IgD-negative memory B cell (primary cell): ENCODE measurements at regions not wholly inside any gene's neighbourhood (a gene's known extent, or its start where the extent isn't known, plus 50 kb on each side); places are given as distances from the start of the nearest gene placed in this dataset.
A peak's percentile ranks its signal among the peaks of the same experiment; 100 is the strongest.

ENCODE experiments used
- H3K27ac Mint-ChIP-seq, 3 donors: one replicate each; pipeline ENCODE4 v1.8.0; 2020 to 2022; ENCODE audit warnings: mild to moderate bottlenecking in 3 of 3, mixed read lengths in 3 of 3, moderate library complexity in 1 of 3
- H3K27me3 Mint-ChIP-seq: one replicate; pipeline ENCODE4 v1.8.0; 2021; ENCODE audit warnings: mixed read lengths
- H3K36me3 Mint-ChIP-seq: one replicate; pipeline ENCODE4 v1.8.0; 2020; ENCODE audit warnings: mild to moderate bottlenecking, mixed read lengths
- H3K4me1 Mint-ChIP-seq, 3 donors: one replicate each; pipeline ENCODE4 v1.8.0; 2020 to 2022; ENCODE audit warnings: mixed read lengths in 3 of 3, mild to moderate bottlenecking in 1 of 3
- H3K4me3 Mint-ChIP-seq, 4 donors: one replicate each; pipeline ENCODE4 v1.8.0; 2020 to 2022; ENCODE audit warnings: mild to moderate bottlenecking in 4 of 4, mixed read lengths in 4 of 4, moderate library complexity in 3 of 4
- H3K9me3 Mint-ChIP-seq, 3 donors: one replicate each; pipeline ENCODE4 v1.8.0; 2020 to 2021; ENCODE audit warnings: mixed read lengths in 3 of 3, mild to moderate bottlenecking in 1 of 3

DNA sequence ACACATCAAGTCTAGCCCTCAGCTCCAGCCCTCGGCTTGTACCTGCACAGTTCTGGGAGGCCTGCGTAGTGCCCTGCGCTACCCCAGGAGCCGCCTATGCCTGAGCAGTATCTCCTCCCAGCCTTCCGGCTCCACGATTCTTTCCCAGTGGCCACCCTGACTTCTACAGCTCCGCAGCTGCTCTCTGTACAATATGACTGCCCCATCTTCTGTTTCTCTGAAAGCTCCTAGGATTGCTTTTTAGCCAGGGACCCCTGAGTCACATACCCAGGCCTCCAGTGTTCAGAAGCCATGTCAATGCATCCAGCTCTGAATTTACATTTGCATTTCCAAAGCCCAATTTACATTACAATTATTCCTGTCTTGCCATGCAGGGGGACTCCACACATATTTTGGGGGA lies 135.5 kb downstream of the PJA1 start:
- Mint-ChIP-seq H3K36me3 (peaks cover 3% of the 10 kb centered on the region), H3K4me3 (no peak overlapping the region), H3K27me3 (no peaks in the 10 kb centered on the region), H3K4me1 (peaks cover 0 to 3% (median 2%) of the 10 kb centered on the region in 3 donors), H3K9me3 (no peaks in the 10 kb centered on the region), H3K27ac (no peak overlapping the region)

DNA sequence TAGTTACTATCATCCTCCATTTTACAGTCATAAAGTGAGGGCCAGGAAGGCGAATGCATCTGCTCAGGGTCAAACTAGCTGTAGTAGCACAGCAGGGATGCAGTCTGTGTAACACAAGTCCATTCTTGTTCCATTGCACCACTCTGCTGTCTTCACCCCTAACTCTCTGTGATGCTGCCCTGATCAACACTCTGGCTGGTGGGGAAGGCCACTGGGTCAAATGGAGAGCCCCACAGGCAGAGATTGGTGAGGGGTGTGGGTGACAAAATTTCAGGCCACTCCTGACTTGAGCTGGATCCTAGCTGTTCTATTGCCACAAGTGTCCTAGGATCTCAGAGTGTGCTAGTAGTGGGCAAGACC lies 136.5 kb downstream of the PJA1 start:
- Mint-ChIP-seq H3K4me3 (no peak overlapping the region), H3K27me3 (no peaks in the 10 kb centered on the region), H3K36me3 (peaks cover 3% of the 10 kb centered on the region), H3K4me1 (peaks cover 0 to 3% (median 2%) of the 10 kb centered on the region in 3 donors), H3K27ac (no peak overlapping the region), H3K9me3 (no peaks in the 10 kb centered on the region)

DNA sequence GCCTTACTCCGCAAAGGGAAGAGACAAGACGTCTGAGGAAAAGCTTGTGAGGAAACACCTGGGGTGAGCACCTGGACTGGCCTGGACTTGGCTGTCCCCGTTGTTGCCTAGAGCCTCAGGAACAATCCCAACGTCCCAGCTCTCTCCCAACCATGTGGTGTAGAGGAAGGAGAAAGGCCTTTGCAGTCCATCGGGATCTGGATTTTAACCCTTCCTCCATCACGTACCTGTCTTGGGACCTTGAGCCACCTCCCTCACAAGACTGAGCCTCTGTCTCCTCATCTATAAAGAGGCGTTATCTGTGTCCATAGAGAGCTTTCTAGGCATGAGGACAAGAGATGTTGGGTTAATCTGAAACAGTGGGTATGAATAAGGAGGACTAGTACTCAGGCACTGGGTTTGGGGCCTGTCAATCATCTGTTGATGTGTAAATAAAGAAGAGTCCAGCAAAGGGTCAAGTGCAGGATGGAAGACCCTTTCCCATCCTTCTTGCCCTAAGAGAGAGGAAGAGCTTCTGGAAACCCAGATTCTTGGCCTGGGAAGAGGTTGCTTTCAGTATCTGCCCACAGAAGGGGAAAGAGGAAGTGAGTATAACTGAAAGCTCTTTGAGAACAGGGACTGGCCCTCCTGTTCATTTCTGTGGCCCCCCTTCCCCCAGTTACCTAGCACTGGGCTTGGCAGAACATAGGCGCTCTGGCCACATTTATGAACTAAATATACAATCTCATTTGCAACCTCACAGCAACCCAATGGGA lies 137.1 kb downstream of the PJA1 start:
- peaks cover 3% of the 10 kb centered on the region for H3K36me3 Mint-ChIP-seq
- peaks cover 0 to 3% (median 2%) of the 10 kb centered on the region in 3 donors for H3K4me1 Mint-ChIP-seq
- peak overlapping the region in 1 of 4 donors; percentile 0 for H3K4me3 Mint-ChIP-seq
- H3K27ac Mint-ChIP-seq: no peak overlapping the region
- H3K27me3 Mint-ChIP-seq: no peaks in the 10 kb centered on the region
- H3K9me3 Mint-ChIP-seq: no peaks in the 10 kb centered on the region

DNA sequence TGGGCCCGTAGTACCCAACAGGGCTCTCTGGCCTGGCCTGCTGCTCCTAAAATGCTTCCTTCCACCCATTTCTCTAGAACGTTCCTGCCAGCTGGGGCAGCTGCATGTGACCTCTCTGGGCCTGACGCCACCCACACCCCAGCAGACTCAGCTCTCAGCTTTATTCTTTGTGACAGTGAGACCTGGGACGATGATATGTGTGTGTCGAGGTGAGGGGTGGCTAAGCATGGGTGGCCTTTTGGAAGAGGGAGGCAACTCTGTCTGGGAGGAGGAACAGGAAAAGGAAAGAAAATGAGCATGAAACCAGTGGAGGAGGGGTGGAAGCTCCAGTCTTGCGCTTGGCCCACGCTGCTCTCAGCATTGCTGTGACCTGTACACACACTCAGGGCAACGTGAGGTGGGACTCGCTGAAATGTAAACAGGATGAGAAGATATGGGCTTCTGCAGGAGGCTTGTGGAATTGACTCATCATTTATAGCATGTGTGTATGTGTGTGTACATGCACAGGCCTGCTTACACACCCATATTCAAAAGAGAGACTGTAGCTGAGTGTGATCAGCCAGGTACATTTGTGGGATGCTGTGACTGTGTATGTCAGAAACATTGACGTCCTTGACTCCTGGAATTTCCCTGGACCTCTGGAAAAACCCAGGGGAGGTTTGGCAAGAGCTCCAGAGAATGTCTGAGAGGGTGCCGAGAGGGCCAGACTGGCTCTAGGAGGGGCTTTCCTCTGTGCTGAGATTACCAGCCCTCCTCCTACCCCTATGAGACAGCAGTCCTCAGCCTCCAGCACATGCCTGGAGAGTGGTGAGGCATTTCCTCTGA lies 137.9 kb downstream of the PJA1 start:
- no peak overlapping the region for H3K4me3 Mint-ChIP-seq
- no peak overlapping the region for H3K27ac Mint-ChIP-seq
- no peaks in the 10 kb centered on the region for H3K27me3 Mint-ChIP-seq
- H3K36me3 Mint-ChIP-seq: peaks cover 3% of the 10 kb centered on the region
- peaks cover 0 to 3% (median 2%) of the 10 kb centered on the region in 3 donors for H3K4me1 Mint-ChIP-seq
- H3K9me3 Mint-ChIP-seq: no peaks in the 10 kb centered on the region

DNA sequence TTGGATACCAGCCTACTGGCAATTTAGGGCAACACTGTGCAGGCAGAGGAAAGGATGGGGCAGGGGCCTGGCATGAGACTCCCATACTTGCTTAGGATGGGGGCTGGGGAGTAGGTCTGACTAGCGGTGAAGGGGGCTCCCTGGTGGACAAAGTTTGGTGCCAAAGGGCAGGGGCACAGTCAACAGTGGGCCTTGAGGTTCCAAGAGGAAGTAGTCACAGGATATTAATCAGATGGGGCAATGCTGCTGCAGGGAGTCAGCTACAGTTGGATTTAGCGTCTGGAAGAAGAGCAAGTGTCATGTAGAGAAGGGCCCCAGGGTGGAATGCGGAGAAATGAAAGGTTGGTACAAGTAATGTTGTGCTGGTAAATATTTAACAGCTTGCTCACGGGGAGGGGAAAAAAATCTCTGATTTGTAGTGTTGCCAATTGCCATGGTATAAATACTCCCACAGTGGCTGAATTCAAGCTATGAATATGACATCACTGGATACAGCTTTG lies 139.4 kb downstream of the PJA1 start:
- Mint-ChIP-seq H3K4me3 (no peak overlapping the region), H3K9me3 (no peaks in the 10 kb centered on the region), H3K4me1 (peaks cover 0 to 3% (median 2%) of the 10 kb centered on the region in 3 donors), H3K36me3 (peaks cover 3% of the 10 kb centered on the region), H3K27ac (no peak overlapping the region), H3K27me3 (no peaks in the 10 kb centered on the region)

DNA sequence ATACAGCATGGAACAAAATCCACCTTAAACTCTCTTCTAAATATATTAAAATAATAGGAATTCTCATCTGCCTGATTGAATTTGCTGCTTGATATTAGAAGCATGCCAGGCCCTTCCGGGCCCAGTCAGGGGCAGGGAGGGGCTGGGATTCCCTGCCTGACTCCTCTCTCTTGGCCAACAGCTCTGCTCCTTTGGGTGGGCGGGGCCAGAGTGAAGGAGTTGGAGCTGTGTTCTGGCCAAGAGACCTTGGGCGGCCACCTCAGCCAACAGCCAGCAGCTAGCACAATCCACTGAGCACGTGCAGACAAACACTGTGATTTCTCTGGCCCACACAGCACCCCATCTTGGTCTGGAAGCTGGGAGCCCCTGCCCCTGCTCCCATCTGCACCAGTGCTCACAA lies 140.3 kb downstream of the PJA1 start:
- Mint-ChIP-seq H3K36me3 (peaks cover under 1% of the 10 kb centered on the region), H3K27me3 (no peaks in the 10 kb centered on the region), H3K9me3 (no peaks in the 10 kb centered on the region), H3K4me1 (peaks cover 0 to 3% (median 2%) of the 10 kb centered on the region in 3 donors), H3K4me3 (no peak overlapping the region), H3K27ac (no peak overlapping the region)

DNA sequence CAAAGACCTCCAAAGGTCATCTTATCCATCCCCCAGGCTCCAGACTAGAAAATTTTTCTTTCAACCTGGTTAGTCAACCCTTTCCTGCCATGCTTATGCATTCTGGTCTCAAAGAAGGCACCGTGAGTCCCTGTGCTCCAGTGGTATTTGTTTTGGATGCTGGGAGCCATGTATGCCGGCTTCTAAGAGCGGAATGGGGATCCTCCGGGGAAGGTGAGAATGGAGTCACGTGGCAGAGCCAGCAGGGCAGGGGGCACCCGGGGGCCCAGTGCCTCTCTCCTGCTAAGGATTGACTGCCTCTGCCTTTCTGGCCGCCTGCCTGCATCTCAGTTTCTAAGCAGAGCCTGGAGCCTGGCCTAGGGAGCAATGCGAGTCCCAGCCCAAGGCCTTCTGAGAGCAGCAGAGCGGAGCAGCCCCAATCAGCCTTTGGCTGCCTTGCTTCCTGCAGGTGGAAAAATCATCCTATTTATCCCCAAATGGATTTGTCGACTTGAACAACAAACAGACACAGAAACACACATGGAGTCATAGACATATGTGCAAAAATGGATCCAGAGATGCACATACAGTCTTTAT lies 141.0 kb downstream of the PJA1 start:
- no peak overlapping the region for H3K27ac Mint-ChIP-seq
- no peak overlapping the region for H3K4me3 Mint-ChIP-seq
- peaks cover 0 to 3% (median 2%) of the 10 kb centered on the region in 3 donors for H3K4me1 Mint-ChIP-seq
- H3K36me3 Mint-ChIP-seq: no peaks in the 10 kb centered on the region
- H3K9me3 Mint-ChIP-seq: peaks cover 0 to 1% (median 0%) of the 10 kb centered on the region in 3 donors
- H3K27me3 Mint-ChIP-seq: no peaks in the 10 kb centered on the region

DNA sequence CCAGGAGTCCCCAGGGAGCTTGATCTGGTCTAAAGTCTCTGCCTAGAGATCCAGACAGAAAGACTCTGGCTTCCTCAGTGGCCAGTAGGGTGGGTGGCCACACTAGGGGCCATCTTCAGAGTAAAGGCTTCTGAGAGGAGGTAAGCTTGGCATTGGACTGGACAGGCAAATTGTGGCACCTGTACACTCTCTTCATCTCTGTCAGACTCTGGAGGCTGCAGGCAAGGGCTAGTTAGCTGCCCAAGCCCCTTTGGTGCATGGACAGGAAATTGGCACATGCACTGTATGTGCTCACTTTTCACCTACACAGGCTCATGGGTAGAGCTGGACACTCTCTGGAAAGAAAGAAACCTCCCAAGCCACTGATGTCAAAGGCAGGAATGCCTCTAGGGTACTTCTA lies 142.8 kb downstream of the PJA1 start:
- Mint-ChIP-seq H3K4me3 (no peak overlapping the region), H3K27me3 (no peaks in the 10 kb centered on the region)

DNA sequence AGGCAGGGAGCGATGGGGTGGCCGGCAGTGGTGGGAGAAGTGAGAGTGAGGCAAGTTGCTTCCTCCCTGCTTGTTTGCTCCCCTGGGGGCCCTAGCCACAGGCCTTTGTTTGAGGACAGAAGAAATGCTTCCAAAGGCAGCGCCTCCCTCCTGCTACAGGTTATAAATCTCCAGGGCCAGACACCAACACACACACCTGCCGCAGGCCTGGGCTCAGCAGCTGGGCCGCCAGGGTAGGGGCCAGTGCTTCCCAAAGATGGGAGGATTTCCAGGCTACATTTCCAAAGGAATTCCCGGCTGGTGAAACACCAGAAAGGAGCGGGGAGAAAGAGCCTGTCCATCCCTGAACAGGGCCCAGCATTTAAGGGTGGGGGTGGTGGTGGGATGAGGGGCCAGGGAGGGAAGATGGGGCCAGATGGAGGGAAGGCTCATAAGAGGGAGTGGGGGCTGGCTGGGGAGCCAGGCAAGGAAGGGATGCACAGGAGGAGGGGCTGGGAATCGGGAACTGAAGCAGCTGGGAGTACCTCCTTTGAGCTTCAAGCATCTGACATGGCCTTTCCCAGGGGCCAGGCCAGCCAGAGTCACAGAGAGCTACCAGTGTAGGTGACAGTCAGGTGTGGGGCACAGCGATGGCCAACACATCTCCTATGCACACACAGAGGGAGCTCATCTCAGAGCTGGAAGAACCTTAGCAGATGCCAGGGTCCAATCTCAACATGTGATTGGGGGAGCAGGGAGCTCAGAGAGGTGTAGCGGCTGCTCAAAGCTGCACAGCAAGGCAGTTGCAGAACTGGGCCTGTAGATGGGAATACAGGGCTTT lies 143.9 kb downstream of the PJA1 start:
- H3K4me1 Mint-ChIP-seq: no peaks in the 10 kb centered on the region

More for the DNA sequence above, 142.8 kb downstream of the PJA1 start:
- Mint-ChIP-seq H3K27ac (no peak overlapping the region), H3K9me3 (peaks cover 0 to 1% (median 0%) of the 10 kb centered on the region in 3 donors), H3K4me1 (peaks cover 0 to 3% (median 2%) of the 10 kb centered on the region in 3 donors), H3K36me3 (no peaks in the 10 kb centered on the region)

DNA sequence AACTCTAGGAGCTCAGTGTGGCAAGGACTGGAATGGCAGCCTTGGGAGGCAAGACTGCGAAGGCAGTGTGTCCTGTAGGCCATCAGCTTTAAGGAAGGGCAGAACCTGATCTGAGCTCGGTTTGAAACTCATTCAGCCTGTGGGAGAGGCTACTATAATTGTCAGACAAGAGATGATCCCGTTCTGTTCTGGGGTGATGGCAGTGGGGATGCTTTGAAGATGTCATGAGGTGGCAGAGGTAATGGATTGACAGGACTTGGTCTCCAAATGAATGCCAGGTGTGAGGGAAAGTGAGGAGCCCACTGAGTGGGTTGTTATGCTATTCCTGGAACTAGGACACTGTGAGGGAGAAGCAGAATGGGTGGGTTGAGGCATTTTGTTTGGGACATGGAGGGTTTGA lies 144.9 kb downstream of the PJA1 start:
- Mint-ChIP-seq H3K27ac (no peak overlapping the region), H3K36me3 (no peaks in the 10 kb centered on the region), H3K27me3 (peaks cover 2% of the 10 kb centered on the region), H3K9me3 (peaks cover 0 to 1% (median 0%) of the 10 kb centered on the region in 3 donors), H3K4me3 (no peak overlapping the region), H3K4me1 (no peaks in the 10 kb centered on the region)

More for the DNA sequence above, 143.9 kb downstream of the PJA1 start:
- Mint-ChIP-seq H3K27me3 (no peaks in the 10 kb centered on the region), H3K9me3 (peaks cover 0 to 1% (median 0%) of the 10 kb centered on the region in 3 donors), H3K27ac (no peak overlapping the region), H3K36me3 (no peaks in the 10 kb centered on the region), H3K4me3 (no peak overlapping the region)

DNA sequence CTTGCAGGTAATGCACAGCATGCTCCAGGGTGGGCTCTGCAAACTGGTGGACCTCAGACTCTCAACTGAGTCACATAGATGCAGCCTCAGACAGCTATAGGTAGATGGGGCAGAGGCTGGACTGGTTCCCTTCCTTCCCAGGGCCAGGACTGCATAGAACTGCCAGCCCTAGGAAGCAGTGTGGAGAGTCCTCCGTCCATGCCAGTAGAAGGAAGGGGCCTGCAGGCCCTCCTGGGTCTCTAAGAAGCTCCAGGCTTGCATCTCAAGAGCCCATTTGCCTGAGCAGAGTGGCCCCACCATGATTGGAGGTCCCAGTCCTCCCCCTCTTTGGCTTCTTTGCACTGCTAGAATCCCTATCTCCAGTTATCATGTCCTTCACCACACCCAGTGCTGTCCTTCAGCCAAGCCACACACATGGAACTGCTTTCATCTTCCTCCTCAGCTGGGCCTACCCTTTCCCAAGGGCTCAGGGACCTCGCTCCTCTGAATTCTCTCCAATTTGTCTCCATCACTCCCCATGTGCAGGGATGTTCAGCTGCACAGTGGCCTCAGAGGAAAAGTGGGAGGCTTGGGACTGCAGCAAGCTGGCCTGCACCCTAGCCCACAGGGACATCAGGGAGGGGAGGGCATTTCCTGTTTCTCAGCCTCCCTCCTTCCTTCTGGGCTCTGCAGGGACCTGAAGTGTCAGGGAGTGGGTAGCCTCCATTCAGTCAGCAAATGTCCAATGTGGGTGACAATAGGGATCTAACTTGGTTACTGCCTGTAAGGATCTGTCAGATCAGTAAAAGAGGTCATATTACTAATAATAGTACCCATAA lies 146.0 kb downstream of the PJA1 start:
- Mint-ChIP-seq H3K27me3 (peaks cover 2% of the 10 kb centered on the region), H3K9me3 (peaks cover 0 to 1% (median 0%) of the 10 kb centered on the region in 3 donors), H3K4me1 (no peaks in the 10 kb centered on the region), H3K27ac (no peak overlapping the region), H3K4me3 (no peak overlapping the region), H3K36me3 (no peaks in the 10 kb centered on the region)

DNA sequence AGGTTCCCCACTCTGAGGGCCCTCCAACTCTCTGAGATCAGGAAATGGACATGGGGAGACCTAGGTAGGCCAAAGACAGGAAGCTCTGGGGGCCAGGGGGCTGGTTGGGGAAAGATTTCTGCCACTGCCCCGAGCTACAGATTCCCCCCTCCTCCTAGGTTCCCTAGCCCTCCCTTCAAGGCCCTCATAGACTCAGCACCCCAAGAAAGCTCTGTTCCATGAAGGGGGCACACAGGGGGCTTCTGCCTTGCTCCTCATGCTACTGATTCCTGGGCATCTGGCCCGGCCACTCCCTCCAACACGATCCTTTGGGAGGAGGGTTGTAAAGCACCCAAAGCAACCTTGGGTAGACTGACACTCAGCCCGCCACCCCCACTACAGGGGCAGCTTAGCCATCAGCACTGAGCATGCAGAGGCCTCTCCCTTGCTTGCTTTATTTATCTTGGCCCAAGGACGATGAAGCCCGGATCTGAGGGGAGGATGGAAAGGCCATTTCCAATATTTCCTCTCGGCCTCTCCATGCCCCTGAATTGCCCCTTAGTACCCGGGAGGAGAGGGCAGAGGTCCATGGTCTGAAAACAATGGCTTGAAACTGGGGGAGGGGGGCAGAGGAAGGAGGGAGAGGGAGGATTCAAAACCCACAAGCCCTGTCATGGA lies 146.7 kb downstream of the PJA1 start:
- Mint-ChIP-seq H3K4me3 (no peak overlapping the region), H3K9me3 (peaks cover 0 to 4% (median 0%) of the 10 kb centered on the region in 3 donors), H3K36me3 (no peaks in the 10 kb centered on the region), H3K27ac (no peak overlapping the region), H3K4me1 (no peaks in the 10 kb centered on the region), H3K27me3 (peaks cover 2% of the 10 kb centered on the region)

DNA sequence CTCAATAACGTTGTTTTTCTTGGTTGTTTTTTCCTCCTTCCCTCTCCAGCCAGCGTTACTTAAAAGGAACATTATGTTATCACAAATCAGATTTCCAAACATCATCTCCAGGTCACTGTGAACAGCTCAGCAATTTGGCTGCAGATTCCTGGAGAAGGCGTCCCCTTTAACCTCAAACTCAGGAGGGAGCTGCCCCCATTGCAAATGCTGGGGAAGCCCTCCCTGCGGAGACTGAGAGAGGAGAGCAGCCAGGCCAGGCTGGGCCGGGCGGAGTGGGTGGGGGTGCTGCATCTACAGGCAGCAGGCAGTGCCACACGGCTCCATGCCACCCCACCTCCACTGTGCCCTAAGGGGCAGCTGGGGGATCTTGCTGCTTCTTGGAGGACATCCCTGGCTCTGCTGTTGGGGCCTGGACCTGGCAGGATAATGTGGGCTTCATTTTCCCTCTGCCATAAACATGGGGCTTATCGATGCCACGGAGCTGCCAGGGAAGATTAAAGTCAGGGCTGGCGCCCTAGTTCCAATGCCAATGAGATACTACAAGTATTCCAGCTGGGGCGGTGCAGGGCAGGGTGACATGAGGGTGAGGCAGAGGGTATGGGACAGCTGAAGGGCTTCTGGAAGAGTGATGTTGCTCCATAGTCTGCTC lies 148.8 kb downstream of the PJA1 start:
- Mint-ChIP-seq H3K27me3 (peaks cover 5% of the 10 kb centered on the region), H3K36me3 (no peaks in the 10 kb centered on the region), H3K27ac (peak overlapping the region in 1 of 3 donors; percentile 24), H3K9me3 (peaks cover 2 to 6% (median 4%) of the 10 kb centered on the region in 3 donors), H3K4me1 (no peaks in the 10 kb centered on the region), H3K4me3 (no peak overlapping the region)
